DMS79 (cell line): ENCODE measurements at regions not wholly inside any gene's neighbourhood (a gene's known extent, or its start where the extent isn't known, plus 50 kb on each side); places are given as distances from the start of the nearest gene placed in this dataset.

ENCODE experiments used
- DNase-seq: peaks from one replicate; lab custom pipeline; 2025; lab: John Stamatoyannopoulos, UW

DNA sequence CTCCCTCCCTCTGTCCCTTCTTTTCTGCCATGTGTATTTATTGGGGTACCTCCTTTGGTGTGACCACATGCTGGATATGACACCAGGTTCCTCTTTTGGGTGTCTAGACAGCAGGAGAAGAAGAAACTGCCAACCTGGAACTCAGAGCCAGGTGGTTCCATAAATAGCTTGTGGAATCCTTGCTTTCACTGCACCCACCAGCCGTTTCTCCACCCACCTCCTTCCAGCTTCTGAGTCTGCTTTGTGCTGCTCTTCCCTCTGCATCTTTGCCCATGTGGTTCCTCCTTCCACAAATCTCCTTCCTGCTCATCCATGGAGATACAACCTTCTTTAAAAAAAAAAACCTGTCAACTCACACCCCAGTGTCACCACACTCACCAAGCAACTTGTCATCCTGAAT is 80.2 kb upstream of the SKOR2 start:
- no peak for DNase-seq

DNA sequence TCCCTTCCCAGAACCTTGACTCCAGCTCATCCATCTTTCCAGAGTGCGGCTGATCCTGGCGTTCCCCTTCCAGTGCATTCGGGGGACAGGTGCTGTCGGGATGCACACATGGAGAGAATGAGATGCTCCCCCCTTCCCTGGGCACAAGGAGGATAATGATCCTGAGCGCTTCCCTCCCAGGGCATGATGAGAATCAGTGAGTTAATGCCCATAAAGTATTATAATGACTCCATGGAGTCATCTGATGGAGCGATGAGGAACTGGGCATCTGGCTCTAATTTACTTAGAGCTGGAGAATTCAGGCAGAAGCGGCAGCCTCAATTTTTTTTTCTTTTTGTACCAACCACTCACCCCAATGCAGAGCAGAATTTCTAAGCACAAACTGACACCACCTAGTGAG is 79.6 kb upstream of the SKOR2 start:
- no peak for DNase-seq

DNA sequence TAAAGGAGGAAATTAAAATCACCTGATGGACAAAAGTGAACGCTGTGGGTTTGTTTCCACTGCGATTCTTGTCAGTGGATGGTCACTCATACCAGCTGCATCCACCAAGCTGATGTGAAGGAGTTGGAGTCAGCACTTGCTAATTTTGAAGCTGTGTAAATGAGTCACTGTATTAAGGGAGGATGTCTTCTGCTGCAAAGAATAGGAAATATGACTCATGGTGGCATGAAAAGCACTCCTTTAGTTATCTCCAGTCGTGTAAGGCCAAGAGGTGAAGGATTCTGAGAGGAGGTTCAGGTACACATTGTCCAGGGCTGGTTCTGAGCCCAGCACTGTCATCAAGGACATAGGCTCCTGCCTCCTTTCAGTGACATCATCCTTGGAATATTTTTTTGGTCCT is 71.7 kb upstream of the SKOR2 start:
- no peak for DNase-seq

DNA sequence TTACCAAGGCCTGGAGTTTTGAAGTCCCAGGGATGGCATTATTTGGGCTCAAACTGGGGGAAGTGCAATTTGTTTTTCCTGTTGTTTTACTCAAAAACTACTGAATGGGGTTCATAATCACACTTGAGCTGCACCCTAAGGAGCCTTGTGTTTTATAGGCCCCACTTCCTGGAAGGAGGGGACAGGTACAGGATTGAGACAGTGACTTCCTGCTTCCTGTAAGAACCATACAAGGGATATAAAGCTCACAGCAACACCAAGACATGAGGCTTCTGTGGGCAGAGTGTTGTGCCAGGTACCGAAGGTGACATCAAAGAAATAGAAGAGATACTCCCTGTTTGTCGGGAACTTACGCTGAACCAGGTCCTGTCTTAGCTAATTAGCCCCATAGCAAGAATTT is 70.4 kb upstream of the SKOR2 start:
- DNase-seq: no peak

DNA sequence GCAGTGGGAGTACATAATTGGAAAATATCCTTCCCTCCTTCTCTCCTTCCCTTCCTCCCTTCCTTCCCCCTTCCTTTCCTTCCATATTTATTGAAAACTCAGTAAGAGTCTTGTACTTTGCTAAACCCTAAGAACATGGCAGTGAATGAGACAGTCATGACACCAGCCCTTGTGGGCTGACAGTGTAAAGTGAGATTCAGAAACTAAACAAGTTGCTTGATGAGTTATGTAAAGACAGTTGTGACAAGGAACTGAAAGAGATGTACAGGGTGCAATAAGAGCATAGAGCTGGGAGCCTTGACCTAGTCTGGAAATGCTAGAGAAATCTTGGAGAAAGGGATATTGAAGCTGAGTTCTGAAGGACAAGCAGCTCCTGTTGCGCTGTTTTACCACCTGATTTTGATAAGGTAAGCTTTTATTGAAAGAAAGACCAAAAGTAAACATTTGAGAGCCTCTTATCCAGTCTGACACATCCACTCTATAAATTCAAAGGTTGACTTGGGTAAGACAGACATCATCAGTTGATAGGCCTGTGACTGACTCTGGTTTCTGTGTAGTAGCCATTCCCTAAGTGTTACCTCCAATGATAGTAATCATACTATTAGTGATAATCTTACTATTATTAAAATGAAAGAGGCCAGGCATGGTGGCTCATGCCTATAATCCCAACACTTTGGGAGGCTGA is 66.5 kb upstream of the SKOR2 start:
- DNase-seq: no peak

DNA sequence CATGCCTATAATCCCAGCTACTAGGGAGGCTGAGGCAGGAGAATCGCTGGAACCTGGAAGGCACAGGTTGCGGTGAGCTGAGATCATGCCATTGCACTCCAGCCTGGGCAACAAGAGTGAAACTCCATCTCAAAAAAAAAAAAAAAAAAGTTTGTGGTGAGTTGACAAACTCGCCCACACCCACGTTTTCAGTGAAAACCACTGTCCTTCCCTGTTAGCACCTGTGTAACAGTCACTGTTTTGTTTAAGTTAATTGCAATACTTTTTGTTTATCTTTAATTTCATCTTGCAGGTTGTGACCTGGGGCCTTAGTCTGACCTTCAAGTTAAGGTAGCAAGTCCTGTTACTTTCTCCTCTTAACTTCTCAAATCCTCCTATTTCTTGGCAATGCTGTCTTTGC is 65.5 kb upstream of the SKOR2 start:
- DNase-seq: no peak

DNA sequence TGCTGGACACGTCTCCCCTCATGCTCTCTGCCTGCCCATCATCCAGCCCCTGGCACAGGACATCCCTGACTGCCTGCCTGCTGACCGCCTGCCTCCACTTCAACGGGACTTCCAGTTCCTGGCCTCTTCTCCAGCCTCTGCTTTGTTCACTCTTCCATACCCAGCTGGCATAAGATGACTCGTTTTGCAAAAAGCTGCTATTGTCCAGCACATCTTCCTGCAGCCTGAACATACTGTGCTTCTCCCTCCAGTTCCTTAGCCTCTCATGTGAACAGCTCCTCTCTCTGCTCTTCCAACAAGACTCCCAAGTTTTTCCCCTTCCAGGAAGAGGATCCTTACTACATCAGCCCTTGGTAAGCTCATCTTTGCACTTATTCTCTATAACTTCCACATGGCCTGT is 62.4 kb upstream of the SKOR2 start:
- DNase-seq: no peak

DNA sequence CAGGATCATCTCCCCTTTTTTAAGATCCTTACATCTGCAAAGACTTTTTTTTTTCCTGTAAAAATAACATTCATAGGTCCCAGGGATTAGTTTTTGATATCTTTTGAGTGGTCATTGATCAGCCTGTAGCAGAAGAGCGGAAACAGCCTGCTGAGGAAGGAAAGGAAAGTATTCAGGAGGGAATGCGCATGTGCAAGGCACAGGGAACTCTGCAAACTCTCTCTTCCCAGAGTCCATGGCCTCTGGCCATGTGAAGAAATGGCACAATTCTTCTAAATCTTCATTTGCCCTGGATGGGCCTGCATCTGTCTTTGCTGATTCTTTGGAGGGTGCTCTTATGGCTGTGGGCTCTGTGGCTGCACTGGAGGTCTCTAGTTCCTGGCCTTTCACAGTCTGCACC is 60.1 kb upstream of the SKOR2 start:
- DNase-seq: no peak
